ENCODE measurements at regions not wholly inside any gene's neighbourhood (a gene's known extent, or its start where the extent isn't known, plus 50 kb on each side); places are given as distances from the start of the nearest gene placed in this dataset.

DNA sequence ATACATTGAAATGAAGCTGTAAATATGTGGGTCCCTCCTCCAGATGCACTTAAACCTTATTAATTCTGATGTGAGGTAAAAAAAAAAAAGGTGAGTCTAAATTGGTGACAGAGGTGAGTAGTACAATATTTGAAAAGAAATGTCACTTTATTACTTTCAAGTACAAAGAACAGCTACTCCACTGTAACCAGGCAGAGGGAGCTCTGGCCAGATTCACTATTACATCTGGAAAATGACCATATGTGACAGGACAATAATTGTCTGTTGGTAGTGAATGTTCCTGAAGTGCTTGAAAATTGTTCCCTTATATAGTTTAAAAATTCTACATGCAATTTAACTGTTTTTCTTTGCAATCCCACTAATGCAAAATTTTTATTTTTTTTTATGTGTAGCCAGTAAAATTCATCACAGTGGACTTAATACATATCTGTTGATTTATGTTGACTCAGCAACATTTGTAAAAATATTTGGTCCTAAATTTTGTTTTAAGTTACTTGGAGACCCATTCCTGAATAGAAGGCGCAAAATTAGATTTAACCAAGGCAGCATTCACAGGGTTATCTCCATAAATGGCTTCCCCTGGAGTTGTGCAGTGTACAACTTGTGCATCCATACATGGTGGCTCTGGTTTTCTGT, 231.9 kb upstream of the TBC1D5 start:
- no peak for DNase-seq

DNA sequence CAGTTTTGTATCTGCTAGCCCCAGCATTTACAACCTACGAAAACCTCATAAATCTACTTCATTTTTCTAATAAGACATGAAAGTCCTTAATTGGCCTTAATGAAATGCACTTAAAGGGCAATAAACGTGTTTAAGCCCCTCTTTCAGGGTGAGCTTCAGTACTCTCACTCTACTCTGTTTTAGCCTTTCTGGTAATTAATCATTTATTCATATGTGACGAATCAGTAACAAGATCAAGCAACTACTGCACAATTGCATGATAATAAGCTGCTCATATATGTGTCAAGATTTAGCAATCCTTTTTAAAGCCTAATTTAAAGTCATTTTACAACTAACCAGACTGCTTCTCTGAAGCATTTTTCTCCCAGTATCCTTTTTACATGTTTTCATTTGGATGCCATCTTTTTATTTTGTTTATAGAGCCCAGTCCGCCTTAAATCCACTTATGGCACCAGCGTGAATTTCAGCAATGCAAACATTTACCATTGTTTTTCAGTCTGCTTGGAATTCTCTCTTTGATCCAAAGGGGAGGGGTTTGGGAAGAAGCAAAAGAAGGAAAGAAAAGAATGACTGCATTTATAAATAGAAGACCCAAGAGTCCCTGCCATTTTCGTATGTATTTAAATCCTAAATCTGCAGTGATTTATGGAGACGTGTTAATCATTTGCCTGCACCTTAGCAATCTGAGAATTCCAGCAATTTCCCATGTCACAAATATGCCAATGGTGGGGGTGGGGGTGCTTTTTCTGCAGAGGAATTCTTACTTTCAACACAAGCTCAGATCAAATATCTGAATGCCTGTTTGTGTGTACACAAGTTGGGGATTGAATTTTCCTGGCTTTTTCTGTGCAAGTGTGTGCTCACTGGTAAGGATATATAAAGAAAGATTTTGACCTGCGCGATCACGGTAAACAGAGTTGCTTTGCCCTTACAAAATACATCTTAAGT, 230.8 kb upstream of the TBC1D5 start:
- no peak for DNase-seq

DNA sequence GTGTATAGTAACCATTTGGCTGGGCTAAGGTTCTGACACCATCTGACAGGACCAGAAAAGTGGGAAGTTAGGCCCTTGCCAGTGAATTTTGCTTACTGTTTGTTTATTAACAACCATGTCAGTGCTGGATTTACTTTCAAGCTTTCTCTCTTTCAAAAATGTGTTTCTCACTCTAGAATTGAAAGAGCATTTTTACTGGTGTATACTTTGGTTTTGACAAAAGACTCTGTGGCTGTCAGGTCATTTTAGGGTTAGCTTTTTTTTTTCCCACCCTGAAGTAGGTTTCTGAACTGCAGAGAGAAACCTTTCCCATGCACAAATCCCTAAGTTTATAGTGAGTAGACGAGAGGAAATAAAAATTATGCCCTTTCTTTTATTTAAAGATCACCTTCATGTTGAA, 230.0 kb upstream of the TBC1D5 start:
- no peak for DNase-seq

DNA sequence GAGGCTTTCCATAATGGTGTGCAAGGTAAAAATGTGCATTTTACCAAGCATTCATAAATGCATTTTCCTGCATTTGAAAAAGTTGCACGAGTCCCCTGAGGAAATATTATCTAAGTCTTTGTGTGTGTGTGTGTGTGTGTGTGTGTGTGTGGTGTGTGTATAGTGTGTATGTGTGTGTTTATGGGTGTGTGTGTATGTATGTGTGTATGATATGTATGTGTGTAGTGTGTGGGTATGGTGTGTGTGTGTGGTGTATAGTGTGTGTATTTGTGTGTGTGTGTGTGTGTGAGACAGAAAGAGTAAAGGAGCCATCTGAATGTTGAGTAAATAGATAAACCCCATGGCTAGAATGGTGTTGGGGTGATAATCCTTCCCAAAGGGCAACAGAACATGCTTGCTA, 229.6 kb upstream of the TBC1D5 start:
- DNase-seq: no peak

DNA sequence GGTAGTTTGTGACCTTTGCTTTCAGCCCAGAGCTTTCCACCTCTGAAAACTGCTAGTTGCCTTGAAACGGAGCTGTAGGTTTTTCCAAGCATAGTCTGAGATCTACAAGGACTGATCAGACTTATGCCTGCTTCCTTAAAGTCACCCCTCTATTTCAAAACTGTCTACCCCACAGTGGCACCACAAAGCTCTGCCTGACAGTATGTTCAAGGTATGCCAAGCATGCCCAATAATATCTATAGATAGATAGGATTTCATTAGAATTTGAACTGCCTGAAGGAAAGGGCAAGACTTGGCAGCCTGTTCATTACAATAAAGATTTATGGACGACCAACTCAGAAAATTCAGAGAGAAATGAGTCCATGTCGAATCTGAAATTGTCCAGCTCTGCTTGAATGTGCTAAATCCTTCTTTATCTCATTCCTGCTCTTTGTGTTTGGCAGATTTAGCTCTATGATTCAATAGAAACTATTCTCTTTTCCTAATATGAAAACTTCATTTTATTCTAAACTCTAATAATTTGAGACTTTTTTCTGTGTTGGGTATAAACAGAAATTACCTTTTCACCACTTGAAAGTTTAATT, 227.6 kb upstream of the TBC1D5 start:
- DNase-seq: no peak

DNA sequence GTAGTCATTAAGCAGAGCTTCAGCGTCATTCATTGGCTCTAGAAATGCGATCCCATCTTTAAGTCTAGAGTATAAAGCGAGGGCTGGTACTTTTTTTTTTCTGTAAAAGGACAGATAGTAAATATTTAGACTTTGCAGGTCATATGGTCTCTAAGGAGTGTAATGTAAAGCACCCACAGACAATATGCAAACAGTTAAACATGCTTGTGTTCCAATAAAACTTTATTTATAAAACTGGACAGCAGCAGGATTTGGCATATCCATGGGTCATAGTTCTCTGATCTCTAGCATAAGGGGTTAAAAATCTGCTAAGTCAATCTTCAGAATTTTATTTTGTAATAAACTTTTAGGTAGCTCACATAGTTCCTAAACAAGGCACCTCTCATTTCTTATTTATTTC, 226.8 kb upstream of the TBC1D5 start:
- no peak for DNase-seq

DNA sequence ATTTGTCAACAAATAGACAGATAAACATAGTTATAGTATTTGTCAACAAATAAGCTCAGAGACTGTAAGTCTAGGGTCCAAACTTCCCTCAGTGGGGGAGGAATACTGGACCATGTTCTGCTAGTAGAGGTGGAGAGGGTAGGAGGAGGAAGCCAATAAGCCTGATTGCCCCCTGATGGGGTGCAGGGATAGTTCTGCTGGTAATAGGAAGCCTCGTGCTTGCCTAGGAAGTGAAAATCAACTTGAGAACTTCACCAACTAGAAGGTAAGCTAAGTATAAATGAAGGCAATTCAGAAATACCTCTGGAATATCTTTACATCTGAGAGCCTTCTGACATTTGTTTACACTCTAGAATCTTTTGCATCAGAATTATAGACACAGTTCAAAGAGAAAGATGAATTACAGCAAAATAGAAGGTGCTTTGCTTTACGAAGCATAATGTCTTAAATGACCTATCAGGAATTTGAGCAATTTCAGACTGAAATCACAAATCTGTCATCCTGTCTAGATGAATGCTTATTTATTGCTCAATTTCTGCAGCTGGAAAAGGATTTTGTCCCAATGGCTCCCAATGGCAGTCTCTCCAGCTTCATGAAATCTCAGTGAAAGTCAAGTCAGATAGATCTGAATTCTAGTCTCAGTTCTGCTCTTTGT, 225.6 kb upstream of the TBC1D5 start:
- no peak for DNase-seq

DNA sequence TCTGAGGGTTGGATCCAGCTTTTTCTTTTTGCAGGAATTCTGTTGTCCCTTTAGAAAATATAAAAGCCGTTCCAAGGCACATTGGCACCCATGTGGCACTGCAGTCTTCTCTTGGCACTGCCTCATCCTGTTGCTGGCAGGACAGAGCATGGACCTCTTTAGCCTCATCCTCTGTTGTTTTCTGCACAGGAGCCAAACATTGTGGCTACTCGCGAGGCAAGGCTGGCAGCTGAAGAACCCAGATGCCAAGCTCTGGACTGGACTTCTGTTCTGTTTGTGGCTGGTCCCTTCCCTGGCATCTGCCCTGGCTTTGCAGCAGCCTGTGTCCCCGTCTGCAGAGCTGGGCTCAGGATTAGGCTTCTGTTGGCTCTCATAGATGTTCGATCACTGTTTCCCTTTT, 224.7 kb upstream of the TBC1D5 start:
- DNase-seq: no peak

DNA sequence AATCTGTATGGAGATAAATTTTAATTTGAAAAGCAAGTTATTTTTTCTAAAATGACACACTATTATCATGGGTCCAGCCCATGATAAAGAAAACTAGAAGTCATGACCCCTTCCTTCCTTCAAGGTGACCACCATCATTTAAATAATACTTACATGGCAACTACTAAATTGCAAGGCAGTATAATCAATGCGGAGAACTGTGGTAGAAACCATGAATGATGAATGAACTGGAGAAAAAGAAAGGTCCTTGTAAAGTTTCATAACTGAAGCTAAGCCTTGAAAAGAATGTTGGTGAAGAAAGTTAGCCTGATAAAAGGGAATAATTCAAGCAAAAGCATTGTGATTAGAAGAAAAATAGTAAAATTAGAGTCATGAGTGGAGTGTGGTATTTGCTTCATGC, 222.9 kb upstream of the TBC1D5 start:
- DNase-seq: no peak

DNA sequence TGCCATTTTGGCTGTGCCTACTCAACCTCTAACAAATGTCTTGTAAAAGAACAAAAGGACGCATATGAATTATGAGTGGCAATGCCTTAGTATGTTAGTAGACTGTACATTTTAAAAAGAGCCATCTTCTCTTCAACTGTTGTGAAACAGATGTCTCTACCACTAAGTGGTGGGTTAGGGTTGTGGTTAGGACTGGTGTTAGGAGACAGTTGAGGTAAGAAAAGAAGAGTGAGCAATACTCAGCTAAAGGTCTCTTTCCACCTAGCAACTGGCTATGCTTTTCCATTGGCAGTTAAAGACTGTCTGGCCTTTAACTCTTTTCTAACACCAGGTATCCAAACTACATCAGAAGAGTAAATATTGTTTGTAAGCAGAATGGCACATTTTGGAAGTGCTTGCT, 221.7 kb upstream of the TBC1D5 start:
- no peak for DNase-seq

DNA sequence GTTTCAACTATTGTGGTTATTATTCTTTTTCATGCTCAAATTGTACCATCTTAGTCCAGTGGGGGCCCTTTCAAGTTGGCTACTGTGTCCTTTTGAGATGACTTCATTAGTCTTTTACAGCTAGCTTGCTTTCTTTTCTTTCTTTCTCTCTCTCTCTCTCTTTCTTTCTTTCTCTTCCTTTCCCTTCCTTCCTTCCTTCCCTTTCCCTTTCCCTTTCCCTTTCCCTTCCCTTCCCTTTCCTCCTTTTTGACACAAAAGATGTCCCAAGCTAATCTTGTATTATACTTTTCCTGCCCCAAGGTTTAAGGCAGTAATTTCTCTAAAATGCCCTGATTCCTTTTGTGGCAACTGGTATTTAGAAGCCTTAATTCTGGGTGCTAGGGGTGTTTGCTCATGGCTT, 213.0 kb upstream of the TBC1D5 start:
- no peak for DNase-seq

DNA sequence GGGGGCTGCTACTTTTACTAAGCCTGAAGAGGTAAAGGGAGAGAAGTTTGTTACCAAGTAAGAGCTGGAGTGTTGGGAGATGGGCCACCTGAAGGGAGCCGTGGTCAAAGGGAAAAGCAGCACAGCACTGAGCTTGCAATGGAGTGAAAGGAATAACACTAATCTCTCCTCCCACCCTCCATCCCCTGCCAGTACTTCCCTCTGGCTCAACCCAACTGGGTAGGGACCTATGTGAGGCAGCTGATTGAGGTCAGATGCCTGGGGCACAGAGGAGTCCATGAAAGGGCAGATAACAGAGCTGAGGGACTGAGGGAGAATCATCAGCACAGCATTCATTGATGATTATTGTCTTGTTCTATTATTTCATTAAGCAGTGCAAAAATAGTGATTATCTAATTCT, 212.4 kb upstream of the TBC1D5 start:
- DNase-seq: no peak

DNA sequence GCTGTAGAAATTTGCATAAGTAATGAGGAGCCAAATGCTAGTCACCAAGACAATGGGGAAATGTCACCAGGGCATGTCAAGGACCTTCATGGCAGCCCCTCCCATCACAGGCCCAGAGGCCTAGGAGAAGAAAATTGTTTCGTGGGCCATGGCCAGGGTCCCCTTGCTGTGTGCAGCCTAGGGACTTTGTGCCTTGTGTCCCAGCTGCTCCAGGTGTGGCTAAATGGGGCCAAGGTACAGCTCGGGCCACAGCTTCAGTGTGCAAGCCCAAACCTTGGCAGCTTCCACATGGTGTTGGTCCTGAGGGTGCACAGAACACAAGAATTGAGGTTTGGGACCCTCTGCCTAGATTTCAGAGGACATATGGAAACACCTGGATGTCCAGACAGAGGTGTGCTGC, 208.8 kb upstream of the TBC1D5 start:
- DNase-seq: no peak

DNA sequence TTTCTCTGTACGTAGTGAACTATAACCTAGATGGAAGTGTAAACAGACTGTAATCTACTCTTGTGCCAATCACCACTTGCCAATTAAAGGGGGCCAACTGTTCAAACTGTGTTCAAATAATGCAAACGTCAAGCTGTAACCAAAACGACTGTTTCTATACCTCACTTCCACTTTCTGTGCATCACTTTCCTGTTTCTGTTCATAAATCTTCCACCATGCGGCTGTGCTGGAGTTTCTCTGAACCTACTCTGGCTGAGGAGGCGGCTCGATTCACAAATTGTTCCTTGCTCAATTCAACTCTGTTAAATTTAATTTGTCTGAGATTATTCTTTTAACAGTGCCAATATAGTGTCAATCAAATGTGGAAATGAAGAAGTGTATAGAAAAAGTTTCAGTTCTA, 206.7 kb upstream of the TBC1D5 start:
- DNase-seq: no peak

DNA sequence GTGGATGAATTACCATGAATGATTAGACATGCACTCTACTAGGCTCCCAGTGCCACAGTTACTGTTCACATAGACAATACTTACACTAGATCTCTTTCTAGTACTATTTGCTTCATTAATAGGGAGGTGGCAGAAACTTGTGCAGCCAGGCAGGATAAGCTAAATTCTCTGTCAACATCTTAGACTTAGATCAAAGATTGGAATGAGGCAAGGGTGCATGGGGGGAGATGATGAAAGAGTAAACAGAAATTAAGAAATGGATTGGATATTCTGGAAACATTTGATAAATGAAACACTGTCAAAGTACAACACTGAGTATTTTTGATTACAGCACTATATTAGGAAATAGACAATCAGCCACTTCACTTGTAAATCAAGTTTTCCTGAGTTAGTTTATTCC, 205.4 kb upstream of the TBC1D5 start:
- no peak for DNase-seq

DNA sequence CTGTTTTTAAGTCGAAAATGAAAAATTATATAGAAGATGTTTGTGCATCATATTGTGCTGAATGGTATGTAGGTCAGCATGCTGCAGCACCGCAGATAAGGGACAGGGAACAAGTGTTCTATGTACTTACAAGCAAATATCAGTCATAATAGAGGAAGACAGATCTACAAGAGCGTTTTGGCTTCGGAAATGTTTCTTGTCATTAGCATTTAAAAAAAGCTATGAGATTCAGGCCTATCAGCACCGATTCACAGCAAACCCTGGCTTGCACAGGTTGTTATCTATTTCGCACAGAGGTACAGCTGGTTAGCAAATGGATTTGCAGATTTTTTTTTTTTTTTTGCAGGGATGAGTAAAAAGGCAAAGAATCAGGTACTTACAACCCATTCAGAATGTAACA, 204.2 kb upstream of the TBC1D5 start:
- no peak for DNase-seq

DNA sequence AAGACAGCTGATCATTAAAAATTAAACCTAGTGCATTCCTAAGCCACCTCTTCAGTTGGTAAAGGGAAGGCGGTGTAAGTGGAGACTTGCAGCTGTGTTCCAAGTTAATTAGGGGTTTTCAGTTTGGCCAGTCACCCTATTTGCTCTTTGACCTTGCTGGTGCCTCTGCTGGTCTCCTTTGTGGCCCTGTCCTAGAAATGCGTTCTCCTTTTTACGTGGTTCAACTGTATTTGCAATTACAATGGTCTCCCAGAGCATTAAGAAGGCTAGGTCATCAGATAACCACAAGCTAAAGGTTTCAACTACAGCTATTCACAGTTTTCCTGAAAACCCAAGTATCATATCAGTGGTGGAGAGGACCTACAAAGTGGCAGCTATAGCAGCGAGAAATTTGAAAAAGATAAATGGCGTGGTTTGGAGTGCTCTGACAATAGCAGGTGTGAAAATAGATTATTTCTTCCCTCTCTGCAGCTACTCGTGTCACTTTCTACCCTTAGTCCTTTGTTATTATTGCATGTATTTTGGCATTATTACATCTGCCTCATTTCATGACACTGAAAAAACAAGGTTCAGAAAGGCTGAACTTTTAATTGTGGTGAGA, 203.5 kb upstream of the TBC1D5 start:
- DNase-seq: no peak

DNA sequence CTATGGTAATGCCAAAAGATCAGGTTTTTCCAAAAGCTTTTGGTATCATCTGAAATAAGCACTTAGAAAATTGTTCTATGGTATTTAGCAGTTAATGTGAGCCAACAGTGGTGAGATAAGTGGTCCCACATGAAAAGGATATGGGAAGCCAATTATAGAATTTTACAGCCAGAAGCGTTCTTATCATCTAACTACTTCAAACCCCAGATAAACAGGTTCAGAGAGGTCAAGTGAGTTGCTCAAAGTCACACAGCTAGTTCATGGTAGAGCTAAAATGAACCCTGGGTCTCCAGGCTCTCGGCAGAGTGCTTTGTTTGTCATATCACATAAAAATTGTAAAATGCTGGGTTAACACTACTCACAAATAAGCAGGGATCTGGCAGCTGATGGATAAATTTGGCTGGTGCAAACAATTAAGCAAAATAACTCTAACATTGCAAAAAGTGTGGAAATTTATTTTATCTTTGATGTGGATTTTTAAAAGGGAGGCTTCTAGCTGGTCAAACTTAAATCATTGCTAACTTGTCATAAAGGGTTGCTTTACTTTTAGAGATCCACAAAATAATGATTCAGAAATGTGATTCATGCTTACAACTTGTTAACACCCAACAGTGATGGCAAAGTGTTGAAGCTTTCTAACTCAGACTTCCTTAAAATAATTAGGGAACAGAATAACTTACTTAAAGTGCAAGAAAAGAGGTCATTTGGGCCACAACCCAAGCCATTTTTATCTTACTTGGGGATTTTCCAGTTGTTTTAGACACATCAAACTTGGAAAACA, 202.8 kb upstream of the TBC1D5 start:
- DNase-seq: no peak

DNA sequence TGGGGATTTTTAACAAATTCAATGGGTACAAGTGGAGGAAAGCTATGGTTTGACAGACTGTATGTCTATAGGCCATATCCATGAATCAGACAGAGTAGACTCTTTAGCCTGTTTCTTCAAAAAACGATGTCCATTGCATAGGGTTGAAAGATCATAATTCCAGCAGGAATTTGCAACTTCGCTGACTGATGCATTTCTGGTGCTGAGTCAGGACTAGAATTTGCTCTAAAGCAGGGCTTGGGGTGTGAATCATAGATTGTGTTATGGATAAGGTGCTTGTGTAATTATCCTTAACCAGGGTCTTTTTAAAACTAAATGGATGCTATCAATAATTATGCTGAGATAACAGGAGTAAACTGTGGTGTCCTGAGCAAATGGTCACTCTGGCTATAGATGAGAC, 200.4 kb upstream of the TBC1D5 start:
- no peak for DNase-seq

DNA sequence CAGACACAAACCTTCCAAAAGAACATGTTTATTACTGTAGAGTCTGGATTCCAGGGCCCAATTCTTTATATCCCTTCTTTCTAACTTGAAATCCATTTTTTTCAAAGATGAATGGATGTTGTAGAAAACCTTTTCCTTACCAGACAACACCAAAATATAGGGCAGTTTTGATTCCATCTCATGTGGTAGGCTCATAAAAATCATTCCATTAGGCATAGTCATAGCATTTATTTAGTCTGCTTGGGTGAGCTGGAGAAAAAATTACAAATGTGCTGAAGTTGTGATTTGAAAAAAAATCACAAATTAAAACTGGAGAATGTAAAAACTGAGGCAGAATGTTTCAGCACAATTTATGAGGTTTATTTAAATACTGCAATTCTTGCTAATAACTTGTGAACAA, 199.3 kb upstream of the TBC1D5 start:
- no peak for DNase-seq

DNA sequence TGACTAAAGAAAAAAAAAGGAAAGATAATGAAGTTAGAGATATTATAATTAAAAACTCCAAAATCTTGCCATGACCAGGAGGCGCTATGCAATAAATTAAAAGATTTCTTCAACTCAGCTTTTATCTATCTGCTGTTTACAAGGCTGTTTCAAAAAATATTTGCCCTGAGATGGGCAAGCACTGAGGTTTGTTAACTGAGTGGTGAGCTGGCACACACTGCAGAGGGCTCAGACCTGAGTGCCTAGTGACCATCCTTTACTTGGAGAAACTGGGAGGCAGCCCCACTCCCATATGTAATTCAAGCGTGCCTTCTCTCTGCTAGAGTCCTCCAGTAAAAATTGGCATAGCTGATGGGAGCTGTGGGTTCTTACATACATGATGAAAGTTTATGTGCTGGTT, 198.7 kb upstream of the TBC1D5 start:
- no peak for DNase-seq

DNA sequence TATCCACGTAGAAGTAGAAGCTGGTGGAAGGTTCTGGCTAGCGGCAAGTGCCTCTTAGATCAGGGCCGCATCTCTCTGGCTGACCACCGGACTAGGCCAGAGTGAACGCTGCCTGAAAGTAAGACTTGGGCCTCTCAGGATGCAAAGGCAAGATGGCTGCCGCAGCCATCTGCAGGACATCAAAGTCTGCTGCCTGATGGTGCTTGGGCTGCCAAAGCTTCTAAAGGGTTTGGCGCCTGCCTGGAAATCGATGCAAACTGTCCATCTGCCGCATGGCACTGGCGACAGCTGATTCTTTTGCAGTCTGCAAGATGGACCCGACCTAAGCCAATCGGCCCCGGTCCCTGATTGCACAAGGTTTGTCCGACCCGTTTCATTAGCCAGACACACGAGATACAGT, 196.7 kb upstream of the TBC1D5 start:
- DNase-seq: no peak

DNA sequence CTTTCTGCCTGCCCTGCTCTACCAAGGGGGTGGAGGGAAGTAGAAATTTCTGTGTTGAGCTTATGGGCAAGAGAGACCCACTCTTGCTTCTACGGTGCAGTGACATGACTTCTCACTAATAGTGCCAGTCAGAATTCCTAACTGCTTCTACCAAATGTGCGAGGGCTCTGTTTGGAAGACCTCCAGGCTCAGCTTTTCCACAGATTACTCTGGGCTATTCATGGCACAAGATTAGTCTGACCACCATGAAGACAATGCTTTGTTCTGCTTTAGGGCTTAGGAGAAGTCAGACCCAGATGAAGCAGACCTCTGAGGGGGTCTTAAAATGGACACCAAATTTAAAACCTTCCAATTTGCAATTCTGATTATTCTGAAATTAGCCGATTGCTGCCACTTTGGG, 195.9 kb upstream of the TBC1D5 start:
- DNase-seq: no peak
